GM23338 (cell line): ENCODE measurements at regions not wholly inside any gene's neighbourhood (a gene's known extent, or its start where the extent isn't known, plus 50 kb on each side); places are given as distances from the start of the nearest gene placed in this dataset.

ENCODE experiments used
- CTCF ChIP-seq, 2 experiments: fragments of 200-600 bp in 1 of 2; sonication (generic) in 1 of 2; conservative IDR thresholded peaks; 2 replicates each; pipeline versions ENCODE4 v1.5.1 to v1.6.1; 2016 to 2017; ENCODE audit warnings: antibody characterized with exemption in 2 of 2, low read depth in 2 of 2, mild to moderate bottlenecking in 2 of 2, moderate library complexity in 1 of 2
- EZH2 ChIP-seq: fragments of 200-600 bp; sonication (generic); IDR thresholded peaks from one replicate; pipeline ENCODE4 v1.8.0; 2017; ENCODE audit warnings: antibody characterized with exemption, mild to moderate bottlenecking, low read depth; ENCODE audit not compliant: unreplicated experiment
- EZH2phosphoT487 ChIP-seq: fragments of 200-600 bp; sonication (generic); IDR thresholded peaks from one replicate; pipeline ENCODE4 v1.8.1; 2018; ENCODE audit warnings: antibody characterized with exemption; ENCODE audit not compliant: unreplicated experiment
- POLR2AphosphoS5 ChIP-seq: IDR thresholded peaks from 2 replicates; pipeline ENCODE4 v1.6.1; 2016; ENCODE audit warnings: antibody characterized with exemption, low read depth

- TF ChIP-seq CTCF (conservative IDR thresholded peaks at IDR 0.05; ENCODE audit: low read depth in 2 of 2): no peak
- no peak for TF ChIP-seq POLR2AphosphoS5
- TF ChIP-seq EZH2phosphoT487: no peak
- TF ChIP-seq EZH2: no peak
These were observed 152.3 kb downstream of the CDC5L start for GRCh38 chr6:44539701-44540355.
